Esophagus (tissue), 2 donors: ENCODE measurements at regions not wholly inside any gene's neighbourhood (a gene's known extent, or its start where the extent isn't known, plus 50 kb on each side); places are given as distances from the start of the nearest gene placed in this dataset.

Experiments
- H3K27ac ChIP-seq, 2 donors: one replicate each; pipeline ENCODE4 v1.5.1; 2013; ENCODE audit warnings: low read depth in 2 of 2, mild to moderate bottlenecking in 2 of 2, inconsistent platforms in 1 of 2, low read length in 1 of 2, moderate library complexity in 1 of 2
- H3K27me3 ChIP-seq, 2 donors: one replicate each; pipeline ENCODE4 v1.6.1; 2013; ENCODE audit warnings: low read length in 2 of 2, control low read depth in 1 of 2, mild to moderate bottlenecking in 1 of 2; ENCODE audit not compliant: insufficient read depth in 2 of 2, control insufficient read depth in 1 of 2
- H3K36me3 ChIP-seq, 2 donors: one replicate each; pipeline ENCODE4 v1.6.1; 2013; ENCODE audit warnings: low read length in 1 of 2; ENCODE audit not compliant: control insufficient read depth in 2 of 2, insufficient read depth in 2 of 2
- H3K4me1 ChIP-seq, 2 donors: one replicate each; pipeline ENCODE4 v1.6.1; 2013; ENCODE audit warnings: low read length in 1 of 2; ENCODE audit not compliant: control insufficient read depth in 2 of 2, insufficient read depth in 2 of 2
- H3K4me3 ChIP-seq, 2 donors: one replicate each; pipeline ENCODE4 v1.5.1; 2013; ENCODE audit warnings: low read length in 2 of 2, mild to moderate bottlenecking in 2 of 2, low read depth in 1 of 2, moderate library complexity in 1 of 2
- H3K9me3 ChIP-seq, 2 donors: one replicate each; pipeline ENCODE4 v1.6.1; 2013; ENCODE audit warnings: mild to moderate bottlenecking in 2 of 2, low read depth in 1 of 2, low read length in 1 of 2, moderate library complexity in 1 of 2; ENCODE audit not compliant: control insufficient read depth in 2 of 2, insufficient read depth in 1 of 2
- WGBS, 2 donors: extraction: QIAGEN DNeasy Blood & Tissue Kit; methylation state at CpG; one replicate each; pipeline ENCODE4 v1.1.7; 2013; 5-methylcytosine and 5-hydroxymethylcytosine counted together
- donor health status: healthy with polysubstance abuse.
- donor health status: Bipolar disorder and iron deficiency.

DNA sequence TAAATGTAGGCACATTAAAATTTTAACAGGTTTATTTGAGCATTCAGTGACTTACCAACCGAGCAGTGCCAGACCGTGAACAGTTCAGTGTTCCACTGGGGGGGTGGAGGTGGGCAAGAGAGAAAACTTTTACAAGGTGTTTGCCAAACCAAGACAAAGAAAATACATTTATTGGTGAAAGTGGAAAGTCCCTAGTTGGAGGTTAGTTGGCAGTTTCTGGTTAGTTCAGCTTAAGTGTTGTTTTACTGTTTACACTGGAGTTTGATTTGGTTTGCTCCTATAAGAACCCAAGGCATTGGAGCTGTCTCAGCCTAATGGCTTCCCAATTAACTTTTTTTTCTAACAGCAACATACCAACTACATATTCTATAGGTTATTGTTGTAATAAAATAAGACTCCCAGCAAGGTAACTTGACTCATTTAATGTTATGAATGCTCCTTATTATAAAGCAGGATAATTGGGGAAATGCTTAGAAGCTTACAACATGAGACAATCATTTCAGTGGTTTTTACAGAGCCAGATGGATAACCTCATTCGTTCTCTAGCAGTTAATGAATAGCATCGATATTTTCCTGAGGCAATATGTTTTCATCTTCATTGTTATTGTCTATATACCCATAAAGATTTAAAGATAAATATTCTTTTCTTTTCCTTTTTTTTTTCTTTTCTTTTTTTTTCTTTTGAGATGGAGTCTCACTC, 115.8 kb downstream of the ETNK1 start:
- H3K9me3 ChIP-seq, result no peaks in the 10 kb centered on the region
- 59 to 72% methylated on average over 4 of the region's 4 CpGs for WGBS, 2 donors

GRCh38 chr12:22743700-22744099, 118.7 kb downstream of the ETNK1 start:
- H3K36me3 ChIP-seq, result no peaks in the 10 kb centered on the region

More for the DNA sequence above, 115.8 kb downstream of the ETNK1 start:
- H3K36me3 ChIP-seq, result no peaks in the 10 kb centered on the region
- H3K4me1 ChIP-seq, result no peaks in the 10 kb centered on the region
- H3K27ac ChIP-seq, result no peak overlapping the region
- no peak overlapping the region for H3K4me3 ChIP-seq
- H3K27me3 ChIP-seq, result no peaks in the 10 kb centered on the region

GRCh38 chr12:22744197-22744596, 119.2 kb downstream of the ETNK1 start:
- no peaks in the 10 kb centered on the region for H3K36me3 ChIP-seq
- H3K27ac ChIP-seq, result no peak overlapping the region
- no peak overlapping the region for H3K4me3 ChIP-seq
- no peaks in the 10 kb centered on the region for H3K27me3 ChIP-seq
- no peaks in the 10 kb centered on the region for H3K4me1 ChIP-seq
- H3K9me3 ChIP-seq, result no peaks in the 10 kb centered on the region
- WGBS, 2 donors, result 76 to 80% methylated on average over 1 of the region's 1 CpG

More at GRCh38 chr12:22743700-22744099, 118.7 kb downstream of the ETNK1 start:
- Histone ChIP-seq H3K4me1 (no peaks in the 10 kb centered on the region), H3K9me3 (no peaks in the 10 kb centered on the region), H3K27ac (no peak overlapping the region), H3K4me3 (no peak overlapping the region), H3K27me3 (no peaks in the 10 kb centered on the region)

DNA sequence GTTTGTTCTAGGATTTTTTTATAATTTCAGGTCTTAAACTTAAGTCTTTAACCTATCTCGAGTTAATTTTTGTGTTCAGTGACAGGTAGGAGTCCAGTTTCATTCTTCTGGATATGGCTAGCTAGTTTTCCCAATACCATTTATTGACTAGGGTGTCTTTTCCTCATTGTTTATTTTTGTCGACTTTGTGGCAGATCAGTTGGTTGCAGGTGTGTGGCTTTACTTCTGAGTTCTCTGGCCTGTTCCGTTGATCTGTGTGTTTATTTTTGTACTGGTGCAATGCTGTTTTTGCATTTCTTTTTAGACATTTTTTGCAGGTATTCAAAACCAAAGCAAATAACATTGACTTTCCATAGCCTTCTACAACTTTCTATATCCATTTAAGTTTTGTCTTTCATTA, 121.7 kb downstream of the ETNK1 start:
- H3K4me1 ChIP-seq, result no peaks in the 10 kb centered on the region
- 50 to 64% methylated on average over 3 of the region's 3 CpGs for WGBS, 2 donors
- no peaks in the 10 kb centered on the region for H3K27me3 ChIP-seq
- no peaks in the 10 kb centered on the region for H3K9me3 ChIP-seq
- no peak overlapping the region for H3K4me3 ChIP-seq
- no peaks in the 10 kb centered on the region for H3K36me3 ChIP-seq
- no peak overlapping the region for H3K27ac ChIP-seq

DNA sequence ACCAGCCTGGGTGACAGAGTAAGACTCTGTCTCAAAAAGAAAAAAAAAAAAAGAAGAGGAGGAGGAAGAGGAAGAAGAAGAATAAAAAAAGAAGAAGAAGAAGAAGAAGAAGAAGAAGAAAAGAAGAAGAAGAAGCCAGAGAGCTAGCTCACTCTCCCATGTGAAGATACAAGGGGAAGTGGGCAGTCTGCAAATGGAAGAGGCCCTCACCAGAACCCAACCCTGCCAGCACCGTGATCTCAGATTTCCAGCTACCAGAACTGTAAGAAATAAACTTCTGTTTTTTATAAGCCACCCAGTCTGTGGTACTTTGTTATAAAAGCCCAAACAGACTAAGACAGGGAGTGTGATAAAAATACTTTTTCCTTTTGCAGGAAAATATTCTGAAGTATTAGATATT, 130.7 kb downstream of the ETNK1 start:
- Histone ChIP-seq H3K4me1 (no peaks in the 10 kb centered on the region), H3K27ac (no peak overlapping the region), H3K9me3 (peaks cover 0 to 2% of the 10 kb centered on the region in 2 donors), H3K4me3 (no peak overlapping the region), H3K36me3 (no peaks in the 10 kb centered on the region), H3K27me3 (no peaks in the 10 kb centered on the region)
- WGBS, 2 donors, result 68 to 69% methylated on average over 1 of the region's 1 CpG

- Histone ChIP-seq H3K27me3 (no peaks in the 10 kb centered on the region), H3K9me3 (no peaks in the 10 kb centered on the region), H3K4me1 (no peaks in the 10 kb centered on the region), H3K27ac (peak overlapping the region; percentile 69 to 79), H3K36me3 (no peaks in the 10 kb centered on the region), H3K4me3 (no peak overlapping the region)
- 58 to 59% methylated on average over 8 of the region's 8 CpGs for WGBS, 2 donors
Measured at GRCh38 chr12:22759769-22760674, 135.1 kb downstream of the ETNK1 start.

GRCh38 chr12:22765421-22766130, 140.6 kb downstream of the ETNK1 start:
- Histone ChIP-seq H3K27ac (peak overlapping the region in 1 of 2 donors; percentile 28), H3K27me3 (no peaks in the 10 kb centered on the region), H3K4me1 (no peaks in the 10 kb centered on the region), H3K4me3 (no peak overlapping the region), H3K36me3 (no peaks in the 10 kb centered on the region), H3K9me3 (no peaks in the 10 kb centered on the region)
- WGBS, 2 donors, result 77 to 78% methylated on average over 15 of the region's 15 CpGs

- no peaks in the 10 kb centered on the region for H3K4me1 ChIP-seq
- H3K4me3 ChIP-seq, result no peak overlapping the region
- H3K36me3 ChIP-seq, result no peaks in the 10 kb centered on the region
- H3K27ac ChIP-seq, result no peak overlapping the region
- H3K27me3 ChIP-seq, result no peaks in the 10 kb centered on the region
- WGBS, 2 donors, result 63 to 69% methylated on average over 7 of the region's 7 CpGs
- no peaks in the 10 kb centered on the region for H3K9me3 ChIP-seq
Measured at GRCh38 chr12:22766911-22767420, 142.0 kb downstream of the ETNK1 start.

- no peaks in the 10 kb centered on the region for H3K27me3 ChIP-seq
- no peak overlapping the region for H3K4me3 ChIP-seq
- no peak overlapping the region for H3K27ac ChIP-seq
- 84 to 87% methylated on average over 3 of the region's 3 CpGs for WGBS, 2 donors
- H3K4me1 ChIP-seq, result no peaks in the 10 kb centered on the region
- no peaks in the 10 kb centered on the region for H3K36me3 ChIP-seq
- H3K9me3 ChIP-seq, result peaks cover 0 to 2% of the 10 kb centered on the region in 2 donors
Measured at GRCh38 chr12:22781339-22781738, 156.4 kb downstream of the ETNK1 start.
